Stimulated activated CD8-positive, alpha-beta memory T cell treated with anti-CD3 and anti-CD28 coated beads, Interleukin-7, amount 100 ng/mL, for 48 hours (primary cell): ENCODE measurements at regions not wholly inside any gene's neighbourhood (a gene's known extent, or its start where the extent isn't known, plus 50 kb on each side); places are given as distances from the start of the nearest gene placed in this dataset.
"Not testable (repeated sequence)": the region's sequence is repeated elsewhere in the genome, so short reads cannot be mapped to it uniquely, and the experiment has no call there.

Experiments used
- DNase-seq, 2 donors: peaks; one replicate each; pipeline ENCODE4 v3.0.0-alpha.2; 2020; ENCODE audit warnings: low read depth in 1 of 2; ENCODE audit errors: extremely low read depth in 1 of 2

- DNase-seq, result no peak
Observed at GRCh38 chr2:144630459-144631215, 110.7 kb upstream of the ZEB2 start.

DNA sequence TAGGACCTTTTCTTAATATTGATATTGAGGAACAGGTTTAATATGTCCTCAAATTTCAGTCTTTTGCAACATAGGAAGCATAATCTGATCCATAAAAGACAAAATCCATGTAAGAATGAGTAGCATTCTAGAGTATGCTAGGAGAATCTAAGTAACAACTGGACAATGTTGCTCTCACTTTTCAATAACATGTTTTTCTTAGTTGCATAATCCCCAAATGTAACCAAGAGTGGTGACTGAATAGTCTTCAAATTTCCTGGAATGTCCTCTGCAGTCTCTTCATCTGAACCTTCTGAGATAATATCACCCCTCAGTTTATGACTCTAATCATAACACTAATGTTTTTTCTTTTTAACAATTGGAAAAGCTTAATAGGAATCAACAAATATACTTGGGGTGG, 110.0 kb upstream of the ZEB2 start:
- no peak for DNase-seq

DNA sequence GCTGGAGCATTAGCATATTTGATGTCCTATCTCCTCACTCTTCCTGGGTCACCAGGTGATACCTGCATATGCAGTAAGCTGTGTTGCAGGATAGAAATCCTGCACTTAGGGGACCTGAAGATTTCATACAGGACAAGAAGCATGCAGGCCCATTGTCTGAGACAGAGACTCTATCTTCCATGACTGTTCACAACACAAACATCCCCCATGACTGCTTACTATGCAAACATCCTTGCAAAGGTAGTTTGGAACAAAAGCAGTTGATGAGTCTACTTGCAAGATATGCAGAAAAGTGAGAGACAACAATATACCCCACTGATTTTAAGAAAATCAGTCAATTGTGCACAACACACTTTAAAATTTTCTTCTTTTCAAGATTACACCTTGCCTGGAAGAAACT, 108.6 kb upstream of the ZEB2 start:
- DNase-seq, result no peak

DNA sequence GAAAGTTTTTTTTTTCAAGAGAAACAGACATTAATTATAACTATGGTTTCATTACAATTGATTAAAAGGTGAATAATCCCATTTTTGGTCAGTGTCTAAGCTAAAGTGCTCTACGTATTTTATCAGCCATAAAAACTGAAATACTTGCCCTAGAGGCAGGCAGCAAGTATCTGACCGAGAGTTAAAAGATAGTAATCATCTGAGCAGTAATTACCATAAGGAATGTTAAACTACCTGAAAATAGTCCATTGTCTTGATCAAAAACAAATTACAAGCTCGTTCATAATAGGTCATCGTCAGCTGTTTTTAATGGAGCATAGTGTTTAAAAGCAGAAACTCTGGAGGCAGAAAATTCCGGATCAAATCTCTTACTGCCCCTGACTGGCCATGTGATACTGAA, 105.7 kb upstream of the ZEB2 start:
- no peak for DNase-seq

GRCh38 chr2:144625226-144625625, 105.3 kb upstream of the ZEB2 start:
- no peak for DNase-seq

DNA sequence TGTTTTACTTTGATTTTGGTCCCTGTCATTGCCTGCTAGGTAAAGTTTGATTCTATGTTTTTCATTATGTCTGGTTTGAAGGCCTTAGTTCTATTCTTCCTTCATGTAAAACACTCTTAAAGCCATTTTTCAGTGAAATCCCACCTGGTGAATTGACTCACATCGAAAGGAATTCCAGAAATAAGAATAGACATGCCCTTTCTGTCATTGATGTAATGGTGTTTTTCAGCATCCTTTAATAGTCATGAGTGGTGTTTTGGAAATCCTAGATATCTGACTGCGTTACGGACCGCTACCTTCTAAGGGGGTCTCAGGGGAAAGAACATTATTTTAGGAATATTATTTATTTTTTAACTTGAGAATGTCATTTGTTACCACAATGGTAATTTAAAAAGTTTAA, 104.5 kb upstream of the ZEB2 start:
- DNase-seq, result no peak

GRCh38 chr2:144622373-144622772, 102.5 kb upstream of the ZEB2 start:
- not testable (repeated sequence) for DNase-seq

- DNase-seq, result no peak
Observed at GRCh38 chr2:144621266-144621665, 101.3 kb upstream of the ZEB2 start.

GRCh38 chr2:144619760-144620159, 99.8 kb upstream of the ZEB2 start:
- DNase-seq, result no peak

GRCh38 chr2:144617171-144617570, 97.3 kb upstream of the ZEB2 start:
- not testable (repeated sequence) for DNase-seq

- DNase-seq, result no peak
Observed at GRCh38 chr2:144615866-144616565, 96.1 kb upstream of the ZEB2 start.

DNA sequence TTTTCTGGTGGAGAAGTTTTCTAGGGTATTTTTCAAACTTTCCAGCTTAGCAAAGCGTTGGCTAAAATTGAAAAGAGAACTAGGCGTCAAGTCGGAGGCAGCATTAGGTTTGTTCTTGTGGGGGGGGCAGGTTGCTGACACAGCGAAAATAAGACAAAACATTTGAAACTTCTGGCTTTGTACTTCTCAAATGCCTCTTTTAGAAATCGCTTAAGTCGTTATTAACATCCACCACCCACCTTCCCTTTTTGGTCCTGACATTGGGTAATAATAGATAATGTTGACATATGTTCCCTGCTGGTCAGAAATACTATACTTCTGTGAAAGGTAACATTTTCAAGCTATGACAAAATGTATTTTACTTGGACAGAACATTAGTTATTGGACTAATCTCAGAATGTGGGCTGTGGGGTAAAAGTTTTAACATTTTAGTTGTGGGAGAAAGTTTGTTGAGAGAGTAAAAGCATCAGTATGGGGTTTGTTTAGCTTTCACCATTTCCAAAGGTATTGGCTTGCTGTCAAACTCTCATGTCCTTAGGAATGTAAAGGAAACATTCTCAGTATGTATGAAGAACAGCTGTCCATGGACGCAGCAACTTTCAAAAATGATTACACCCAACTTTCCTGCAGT, 88.1 kb upstream of the ZEB2 start:
- DNase-seq, result no peak

GRCh38 chr2:144607099-144607498, 87.2 kb upstream of the ZEB2 start:
- no peak for DNase-seq

- no peak for DNase-seq
Observed at GRCh38 chr2:144606466-144607095, 86.7 kb upstream of the ZEB2 start.

- DNase-seq, result no peak
Observed at GRCh38 chr2:144605231-144605840, 85.4 kb upstream of the ZEB2 start.

- DNase-seq, result no peak
Observed at GRCh38 chr2:144603334-144603733, 83.4 kb upstream of the ZEB2 start.

DNA sequence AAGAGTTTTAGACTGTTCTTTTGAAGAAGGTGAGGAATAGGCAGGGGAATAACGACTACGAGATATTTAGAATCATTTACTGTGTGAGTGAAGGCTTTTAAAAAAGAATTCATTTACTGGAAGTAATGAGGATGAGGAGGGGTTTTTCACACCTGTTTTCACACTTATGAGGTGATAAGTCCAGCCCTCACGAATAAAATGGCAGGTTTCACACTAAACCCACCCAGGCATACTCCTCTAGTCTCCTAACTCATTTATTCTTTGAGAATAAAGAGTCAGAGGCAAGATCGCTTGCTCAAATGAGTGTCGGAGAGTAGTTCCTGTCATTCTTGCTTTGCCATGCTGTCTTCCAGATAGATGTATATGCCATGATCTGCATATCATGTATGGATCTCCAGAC, 79.0 kb upstream of the ZEB2 start:
- DNase-seq, result no peak

DNA sequence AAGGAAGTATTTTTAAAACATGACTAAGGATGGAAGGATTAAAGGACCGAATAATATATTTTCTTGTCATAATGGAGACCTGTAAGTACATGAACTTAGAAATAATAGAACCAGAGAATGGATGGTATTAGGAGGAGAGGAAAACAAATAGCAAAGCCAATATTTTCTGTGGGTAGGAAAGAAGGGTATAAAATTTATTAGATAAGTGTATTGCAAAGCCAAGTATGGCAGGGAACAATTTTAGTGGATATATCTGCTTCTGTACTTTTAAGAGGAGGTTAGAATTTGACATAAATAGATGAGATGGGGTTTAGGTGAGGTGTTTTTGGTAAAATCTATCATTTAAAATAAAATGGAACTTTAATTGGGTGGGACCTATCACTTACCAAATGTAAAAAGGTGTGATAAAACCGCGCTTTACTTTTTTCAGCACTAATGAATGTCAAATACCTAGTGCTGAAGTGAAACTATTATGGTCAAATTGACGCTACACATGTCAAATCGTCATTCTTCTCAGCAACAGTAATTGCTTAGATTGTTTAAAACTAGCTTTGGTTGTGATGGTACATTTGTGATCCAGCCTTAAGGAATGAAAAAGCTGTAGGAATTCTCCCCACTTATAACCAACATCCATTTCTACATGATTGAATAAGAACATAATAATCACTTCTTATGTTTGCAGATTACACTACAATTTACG, 78.1 kb upstream of the ZEB2 start:
- DNase-seq, result no peak

- no peak for DNase-seq
Observed at GRCh38 chr2:144597388-144597787, 77.5 kb upstream of the ZEB2 start.

DNA sequence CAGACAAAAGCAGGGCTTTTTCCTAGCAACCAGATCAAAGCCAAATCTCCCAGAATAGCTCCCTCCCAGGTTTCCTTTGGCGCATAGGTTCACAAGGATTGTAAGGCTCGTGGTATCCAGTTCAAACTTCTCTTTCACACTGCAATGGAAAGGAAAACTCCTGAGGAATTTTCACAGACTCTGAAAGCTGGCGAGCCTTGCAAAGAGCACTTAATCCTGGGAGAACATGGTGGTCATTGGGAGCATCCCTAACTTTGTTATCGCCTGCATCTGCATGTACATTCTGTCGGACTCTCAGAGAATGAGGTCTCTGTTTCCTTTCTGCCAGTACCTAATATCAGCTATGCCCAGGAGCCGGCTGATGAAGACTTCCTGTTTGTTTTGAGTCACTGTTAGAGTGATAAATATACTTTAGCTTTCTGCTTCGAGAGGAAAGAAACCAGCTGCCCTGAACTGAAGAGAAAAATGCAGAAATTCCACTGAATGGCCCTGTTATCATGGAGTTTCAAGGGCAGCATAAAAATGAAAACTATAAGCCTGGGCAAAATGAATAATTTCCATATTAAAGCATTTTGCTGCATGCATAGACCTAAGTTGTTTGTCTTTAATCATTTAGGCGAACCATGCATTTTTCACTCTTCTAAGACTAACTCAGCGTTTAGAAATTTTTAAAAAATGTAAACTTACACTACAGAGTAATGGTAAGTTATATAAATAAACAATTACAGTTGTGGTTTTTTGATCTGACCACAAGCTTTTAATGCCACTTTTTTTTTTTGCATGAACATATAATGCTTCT, 76.4 kb upstream of the ZEB2 start:
- no peak for DNase-seq
